ENCODE measurements at regions not wholly inside any gene's neighbourhood (a gene's known extent, or its start where the extent isn't known, plus 50 kb on each side); places are given as distances from the start of the nearest gene placed in this dataset.

DNA sequence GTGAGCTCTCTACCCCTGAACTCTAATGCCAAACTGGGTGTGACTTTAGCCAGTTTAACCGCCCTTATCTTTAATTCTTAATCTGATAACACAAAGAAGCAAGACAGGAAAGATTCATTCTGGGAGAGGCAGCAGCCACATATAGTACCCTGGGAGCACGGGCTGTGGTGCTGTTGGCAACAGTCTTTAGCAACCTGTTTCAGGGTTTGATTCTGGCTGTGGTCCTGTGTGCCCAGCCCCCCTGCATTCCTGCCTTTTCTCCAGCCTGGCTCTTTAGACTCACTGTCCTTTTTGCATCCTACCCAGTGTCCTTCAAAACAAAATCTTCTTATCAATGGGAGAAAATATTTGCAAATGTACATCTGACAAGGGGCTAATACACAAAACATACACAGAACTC is 275.2 kb downstream of the GXYLT1 start:
- Histone ChIP-seq H3K36me3 (ENCODE audit: insufficient read depth, low read length) (no peaks in the 10 kb centered on the region), H2AFZ (ENCODE audit: low read depth, low read length) (no peak overlapping the region), H4K20me1 (ENCODE audit: insufficient read depth) (no peaks in the 10 kb centered on the region), H3F3A (ENCODE audit: insufficient read depth, low read length, poor library complexity, severe bottlenecking) (no peaks in the 10 kb centered on the region), H3K27ac (ENCODE audit: low read length) (no peak overlapping the region), H3K9ac (ENCODE audit: low read length) (no peak overlapping the region), H3K79me2 (replicated peaks; ENCODE audit: insufficient read depth, low read length) (no peaks in the 10 kb centered on the region), H3K9me3 (ENCODE audit: low read length) (peaks cover 7% of the 10 kb centered on the region), H3K4me2 (ENCODE audit: low read length) (no peak overlapping the region), H3K27me3 (ENCODE audit: insufficient read depth, low read depth, low read length) (no peaks in the 10 kb centered on the region), H3K4me3 (ENCODE audit: low read length) (no peak overlapping the region), H3K9me2 (ENCODE audit: insufficient read depth, low read length) (no peaks in the 10 kb centered on the region)
- no peak for TF ChIP-seq EZH2 (IDR thresholded peaks at IDR 0.05; ENCODE audit: borderline replicate concordance, insufficient read depth, low read length, poor library complexity, severe bottlenecking)
- TF ChIP-seq MXI1 (conservative IDR thresholded peaks at IDR 0.05; ENCODE audit: poor library complexity, severe bottlenecking) = no peak
- TF ChIP-seq TAF1 (IDR thresholded peaks at IDR 0.05; ENCODE audit: low read depth) = no peak
- TF ChIP-seq POLR2AphosphoS5 (IDR thresholded peaks at IDR 0.05) = no peak
- TF ChIP-seq SMC3 (conservative IDR thresholded peaks at IDR 0.05; ENCODE audit: poor library complexity) = no peak
- TF ChIP-seq, protein P1, sequence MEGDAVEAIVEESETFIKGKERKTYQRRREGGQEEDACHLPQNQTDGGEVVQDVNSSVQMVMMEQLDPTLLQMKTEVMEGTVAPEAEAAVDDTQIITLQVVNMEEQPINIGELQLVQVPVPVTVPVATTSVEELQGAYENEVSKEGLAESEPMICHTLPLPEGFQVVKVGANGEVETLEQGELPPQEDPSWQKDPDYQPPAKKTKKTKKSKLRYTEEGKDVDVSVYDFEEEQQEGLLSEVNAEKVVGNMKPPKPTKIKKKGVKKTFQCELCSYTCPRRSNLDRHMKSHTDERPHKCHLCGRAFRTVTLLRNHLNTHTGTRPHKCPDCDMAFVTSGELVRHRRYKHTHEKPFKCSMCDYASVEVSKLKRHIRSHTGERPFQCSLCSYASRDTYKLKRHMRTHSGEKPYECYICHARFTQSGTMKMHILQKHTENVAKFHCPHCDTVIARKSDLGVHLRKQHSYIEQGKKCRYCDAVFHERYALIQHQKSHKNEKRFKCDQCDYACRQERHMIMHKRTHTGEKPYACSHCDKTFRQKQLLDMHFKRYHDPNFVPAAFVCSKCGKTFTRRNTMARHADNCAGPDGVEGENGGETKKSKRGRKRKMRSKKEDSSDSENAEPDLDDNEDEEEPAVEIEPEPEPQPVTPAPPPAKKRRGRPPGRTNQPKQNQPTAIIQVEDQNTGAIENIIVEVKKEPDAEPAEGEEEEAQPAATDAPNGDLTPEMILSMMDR (IDR thresholded peaks at IDR 0.05; ENCODE audit: poor library complexity, severe bottlenecking) = no peak
- no peak for TF ChIP-seq EP300 (conservative IDR thresholded peaks at IDR 0.05; ENCODE audit: poor library complexity, severe bottlenecking)
- TF ChIP-seq, protein P2, sequence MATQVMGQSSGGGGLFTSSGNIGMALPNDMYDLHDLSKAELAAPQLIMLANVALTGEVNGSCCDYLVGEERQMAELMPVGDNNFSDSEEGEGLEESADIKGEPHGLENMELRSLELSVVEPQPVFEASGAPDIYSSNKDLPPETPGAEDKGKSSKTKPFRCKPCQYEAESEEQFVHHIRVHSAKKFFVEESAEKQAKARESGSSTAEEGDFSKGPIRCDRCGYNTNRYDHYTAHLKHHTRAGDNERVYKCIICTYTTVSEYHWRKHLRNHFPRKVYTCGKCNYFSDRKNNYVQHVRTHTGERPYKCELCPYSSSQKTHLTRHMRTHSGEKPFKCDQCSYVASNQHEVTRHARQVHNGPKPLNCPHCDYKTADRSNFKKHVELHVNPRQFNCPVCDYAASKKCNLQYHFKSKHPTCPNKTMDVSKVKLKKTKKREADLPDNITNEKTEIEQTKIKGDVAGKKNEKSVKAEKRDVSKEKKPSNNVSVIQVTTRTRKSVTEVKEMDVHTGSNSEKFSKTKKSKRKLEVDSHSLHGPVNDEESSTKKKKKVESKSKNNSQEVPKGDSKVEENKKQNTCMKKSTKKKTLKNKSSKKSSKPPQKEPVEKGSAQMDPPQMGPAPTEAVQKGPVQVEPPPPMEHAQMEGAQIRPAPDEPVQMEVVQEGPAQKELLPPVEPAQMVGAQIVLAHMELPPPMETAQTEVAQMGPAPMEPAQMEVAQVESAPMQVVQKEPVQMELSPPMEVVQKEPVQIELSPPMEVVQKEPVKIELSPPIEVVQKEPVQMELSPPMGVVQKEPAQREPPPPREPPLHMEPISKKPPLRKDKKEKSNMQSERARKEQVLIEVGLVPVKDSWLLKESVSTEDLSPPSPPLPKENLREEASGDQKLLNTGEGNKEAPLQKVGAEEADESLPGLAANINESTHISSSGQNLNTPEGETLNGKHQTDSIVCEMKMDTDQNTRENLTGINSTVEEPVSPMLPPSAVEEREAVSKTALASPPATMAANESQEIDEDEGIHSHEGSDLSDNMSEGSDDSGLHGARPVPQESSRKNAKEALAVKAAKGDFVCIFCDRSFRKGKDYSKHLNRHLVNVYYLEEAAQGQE (IDR thresholded peaks at IDR 0.05; ENCODE audit: borderline replicate concordance) = no peak
- TF ChIP-seq RAD21 (conservative IDR thresholded peaks at IDR 0.05) = no peak

DNA sequence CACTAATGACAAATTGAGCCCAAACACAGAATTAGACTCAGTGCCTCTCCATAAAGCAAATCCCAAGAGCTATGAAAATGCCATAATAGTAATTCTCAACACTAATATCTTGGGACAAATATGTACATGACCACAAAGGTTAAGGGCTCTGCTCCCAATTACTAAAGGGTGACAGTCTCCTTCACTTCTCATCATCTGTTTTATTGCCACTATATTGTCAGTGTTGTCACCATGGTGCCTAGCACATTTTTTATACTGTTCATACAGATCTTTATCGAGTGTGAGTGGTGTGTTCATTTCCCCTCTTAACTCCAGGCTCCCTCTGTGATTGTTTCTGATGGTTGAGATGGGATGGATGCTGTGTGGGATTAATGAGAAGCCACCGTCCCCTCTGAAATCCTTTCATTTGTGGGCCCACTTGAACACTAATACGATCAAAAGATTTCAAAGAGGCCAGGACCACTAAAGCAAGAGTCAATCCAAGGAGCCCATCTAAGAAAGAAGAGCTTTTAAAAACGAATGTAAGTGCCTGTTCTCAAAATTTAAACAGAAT is 277.7 kb downstream of the GXYLT1 start:
- Histone ChIP-seq H3K9me3 (ENCODE audit: low read length) (peaks cover 7% of the 10 kb centered on the region), H3K4me2 (ENCODE audit: low read length) (no peak overlapping the region), H3K79me2 (replicated peaks; ENCODE audit: insufficient read depth, low read length) (no peaks in the 10 kb centered on the region), H2AFZ (ENCODE audit: low read depth, low read length) (no peak overlapping the region), H4K20me1 (ENCODE audit: insufficient read depth) (no peaks in the 10 kb centered on the region), H3K27me3 (ENCODE audit: insufficient read depth, low read depth, low read length) (no peaks in the 10 kb centered on the region), H3F3A (ENCODE audit: insufficient read depth, low read length, poor library complexity, severe bottlenecking) (no peaks in the 10 kb centered on the region), H3K9ac (ENCODE audit: low read length) (no peak overlapping the region), H3K4me3 (ENCODE audit: low read length) (no peak overlapping the region), H3K9me2 (ENCODE audit: insufficient read depth, low read length) (no peaks in the 10 kb centered on the region), H3K27ac (ENCODE audit: low read length) (no peak overlapping the region), H3K36me3 (ENCODE audit: insufficient read depth, low read length) (no peaks in the 10 kb centered on the region)
- TF ChIP-seq, protein P1 (IDR thresholded peaks at IDR 0.05; ENCODE audit: poor library complexity, severe bottlenecking) = no peak
- TF ChIP-seq EZH2 (IDR thresholded peaks at IDR 0.05; ENCODE audit: borderline replicate concordance, insufficient read depth, low read length, poor library complexity, severe bottlenecking) = no peak
- TF ChIP-seq, protein P2 (IDR thresholded peaks at IDR 0.05; ENCODE audit: borderline replicate concordance) = no peak
- no peak for TF ChIP-seq RAD21 (conservative IDR thresholded peaks at IDR 0.05)
- TF ChIP-seq TAF1 (IDR thresholded peaks at IDR 0.05; ENCODE audit: low read depth) = no peak
- no peak for TF ChIP-seq POLR2AphosphoS5 (IDR thresholded peaks at IDR 0.05)
- no peak for TF ChIP-seq SMC3 (conservative IDR thresholded peaks at IDR 0.05; ENCODE audit: poor library complexity)
- TF ChIP-seq EP300 (conservative IDR thresholded peaks at IDR 0.05; ENCODE audit: poor library complexity, severe bottlenecking) = no peak
- TF ChIP-seq MXI1 (conservative IDR thresholded peaks at IDR 0.05; ENCODE audit: poor library complexity, severe bottlenecking) = no peak

All from neural cell (in vitro differentiated cells).